ENCODE measurements at regions not wholly inside any gene's neighbourhood (a gene's known extent, or its start where the extent isn't known, plus 50 kb on each side); places are given as distances from the start of the nearest gene placed in this dataset.

DNA sequence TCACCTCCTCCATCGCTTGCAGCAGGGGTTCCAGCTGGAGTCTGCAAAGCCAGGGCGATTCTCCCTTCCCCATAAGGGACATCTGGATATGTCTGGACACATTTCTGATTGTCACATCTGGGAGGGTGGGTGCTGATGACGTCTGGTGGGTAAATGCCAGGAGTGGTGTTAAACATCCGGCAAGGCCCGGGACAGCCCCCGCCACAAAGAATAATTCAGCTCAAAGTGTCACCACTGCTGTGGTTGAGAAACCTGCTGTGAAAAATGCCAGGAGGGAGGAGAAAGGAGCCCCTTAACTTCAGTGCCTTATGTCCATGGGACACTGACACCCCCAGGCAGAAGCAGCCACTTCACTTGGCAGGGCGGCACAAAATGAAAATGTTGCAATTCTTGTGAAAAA, 179.4 kb upstream of the SDK2 start:
- Histone ChIP-seq H3K4me3 (no peak overlapping the region), H3K9me3 (no peaks in the 10 kb centered on the region), H3K36me3 (no peaks in the 10 kb centered on the region), H3K4me1 (peaks cover 0 to 6% (median 0%) of the 10 kb centered on the region in 4 donors), H3K27me3 (no peaks in the 10 kb centered on the region), H3K27ac (no peak overlapping the region)
- ATAC-seq (no peak), DNase-seq (no peak)
- WGBS (ENCODE audit: insufficient coverage, low coverage, low lambda C conversion rate, missing lambda C conversion rate): 80% methylated on average over 3 of the region's 7 CpGs
- intact Hi-C loops (cut with DNase I): no loop called here
- TF ChIP-seq, protein P1, sequence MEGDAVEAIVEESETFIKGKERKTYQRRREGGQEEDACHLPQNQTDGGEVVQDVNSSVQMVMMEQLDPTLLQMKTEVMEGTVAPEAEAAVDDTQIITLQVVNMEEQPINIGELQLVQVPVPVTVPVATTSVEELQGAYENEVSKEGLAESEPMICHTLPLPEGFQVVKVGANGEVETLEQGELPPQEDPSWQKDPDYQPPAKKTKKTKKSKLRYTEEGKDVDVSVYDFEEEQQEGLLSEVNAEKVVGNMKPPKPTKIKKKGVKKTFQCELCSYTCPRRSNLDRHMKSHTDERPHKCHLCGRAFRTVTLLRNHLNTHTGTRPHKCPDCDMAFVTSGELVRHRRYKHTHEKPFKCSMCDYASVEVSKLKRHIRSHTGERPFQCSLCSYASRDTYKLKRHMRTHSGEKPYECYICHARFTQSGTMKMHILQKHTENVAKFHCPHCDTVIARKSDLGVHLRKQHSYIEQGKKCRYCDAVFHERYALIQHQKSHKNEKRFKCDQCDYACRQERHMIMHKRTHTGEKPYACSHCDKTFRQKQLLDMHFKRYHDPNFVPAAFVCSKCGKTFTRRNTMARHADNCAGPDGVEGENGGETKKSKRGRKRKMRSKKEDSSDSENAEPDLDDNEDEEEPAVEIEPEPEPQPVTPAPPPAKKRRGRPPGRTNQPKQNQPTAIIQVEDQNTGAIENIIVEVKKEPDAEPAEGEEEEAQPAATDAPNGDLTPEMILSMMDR (IDR thresholded peaks at IDR 0.05): no peak
- TF ChIP-seq POLR2A (IDR thresholded peaks at IDR 0.05): no peak

DNA sequence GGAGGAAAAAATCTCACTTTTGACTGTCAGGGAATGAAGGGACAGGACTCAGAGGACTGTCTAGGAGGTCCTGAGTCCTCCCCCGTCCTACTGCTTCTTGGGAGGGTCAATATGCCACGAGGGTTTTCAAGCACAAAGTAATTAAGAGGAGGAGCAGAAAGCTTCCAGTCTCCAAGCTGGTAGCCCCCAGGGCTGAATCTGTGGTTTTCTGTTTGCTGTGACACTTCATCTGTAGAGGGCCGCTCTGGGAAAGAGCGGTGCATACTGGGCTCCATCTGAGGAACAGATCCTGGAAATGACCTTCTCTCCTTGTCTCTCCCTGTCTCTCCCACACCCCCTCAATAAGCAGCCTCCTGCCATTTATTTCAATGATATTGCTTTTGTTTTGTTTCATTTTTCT, 180.1 kb upstream of the SDK2 start:
- 89% methylated on average over 2 of the region's 4 CpGs for WGBS (ENCODE audit: insufficient coverage, low coverage, low lambda C conversion rate, missing lambda C conversion rate)
- DNase-seq: no peak
- Histone ChIP-seq H3K36me3 (no peaks in the 10 kb centered on the region), H3K27me3 (no peaks in the 10 kb centered on the region), H3K4me1 (peaks cover 0 to 6% (median 0%) of the 10 kb centered on the region in 4 donors), H3K27ac (no peak overlapping the region), H3K4me3 (no peak overlapping the region), H3K9me3 (no peaks in the 10 kb centered on the region)
- no peak for ATAC-seq
- TF ChIP-seq, protein P1 (IDR thresholded peaks at IDR 0.05): no peak
- no peak for TF ChIP-seq POLR2A (IDR thresholded peaks at IDR 0.05)
- intact Hi-C loops (cut with DNase I): no loop called here

DNA sequence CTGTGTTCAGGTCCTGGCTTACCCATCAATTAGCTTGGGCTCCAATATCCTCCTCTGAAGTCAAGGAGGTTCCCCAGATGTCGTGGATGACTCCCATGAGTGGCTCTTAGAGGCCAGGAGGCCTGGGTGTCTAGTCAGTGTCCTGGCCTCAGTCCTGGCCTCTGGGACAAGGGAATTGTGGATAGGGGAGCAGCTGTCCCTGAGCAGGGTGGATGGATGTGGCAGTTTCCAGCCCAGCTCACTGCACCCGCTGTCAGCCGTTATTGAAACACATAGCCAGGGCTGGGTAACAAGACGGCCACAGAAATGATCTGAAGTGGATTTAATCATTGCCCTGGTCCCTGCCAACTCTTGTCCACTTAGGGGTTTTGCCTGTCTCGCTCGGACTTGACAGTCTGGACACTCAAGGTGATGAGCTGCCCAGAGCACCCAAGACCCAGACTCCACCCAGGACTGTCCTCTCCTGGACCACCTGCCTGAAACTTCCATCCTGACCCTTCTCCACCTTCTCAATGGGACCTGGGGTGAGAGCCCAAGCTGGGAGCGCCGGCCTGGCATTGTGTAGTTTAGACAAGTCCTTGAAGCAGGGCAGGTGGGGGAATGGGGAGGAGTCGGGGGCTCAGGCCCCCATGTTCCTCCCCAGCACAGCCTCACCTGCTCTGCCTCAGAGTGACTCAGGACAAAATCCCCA, 182.1 kb upstream of the SDK2 start:
- Histone ChIP-seq H3K4me3 (no peak overlapping the region), H3K36me3 (no peaks in the 10 kb centered on the region), H3K27me3 (no peaks in the 10 kb centered on the region), H3K9me3 (no peaks in the 10 kb centered on the region), H3K4me1 (peaks cover 0 to 6% (median 0%) of the 10 kb centered on the region in 4 donors), H3K27ac (no peak overlapping the region)
- TF ChIP-seq POLR2A (IDR thresholded peaks at IDR 0.05): no peak
- TF ChIP-seq, protein P1 (IDR thresholded peaks at IDR 0.05): no peak
- 87% methylated on average over 6 of the region's 9 CpGs for WGBS (ENCODE audit: insufficient coverage, low coverage, low lambda C conversion rate, missing lambda C conversion rate)
- DNase-seq (no peak), ATAC-seq (no peak)
- intact Hi-C loops (cut with DNase I): no loop called here

DNA sequence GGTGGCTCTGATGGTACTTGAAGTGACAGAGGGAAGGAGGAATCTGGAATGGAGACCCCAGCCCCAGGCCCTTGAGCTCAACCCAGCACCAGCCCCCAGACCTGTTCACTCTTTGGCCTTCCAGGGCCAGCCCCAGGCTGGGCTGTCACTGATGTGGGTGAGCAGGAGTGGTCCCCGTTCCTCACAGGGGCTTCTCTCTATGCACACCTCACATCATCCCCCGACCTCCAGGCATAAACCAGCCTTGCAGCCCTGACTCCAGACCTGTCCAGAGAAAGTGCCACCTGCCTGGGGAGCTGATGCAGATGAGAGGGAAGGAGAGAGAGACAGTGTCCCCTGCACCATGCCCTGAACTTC, 182.6 kb upstream of the SDK2 start:
- DNase-seq (no peak), ATAC-seq (no peak)
- Histone ChIP-seq H3K27me3 (no peaks in the 10 kb centered on the region), H3K36me3 (no peaks in the 10 kb centered on the region), H3K27ac (no peak overlapping the region), H3K9me3 (no peaks in the 10 kb centered on the region), H3K4me1 (peaks cover 0 to 6% (median 0%) of the 10 kb centered on the region in 4 donors), H3K4me3 (no peak overlapping the region)
- intact Hi-C loops (cut with DNase I): no loop called here
- TF ChIP-seq POLR2A (IDR thresholded peaks at IDR 0.05): no peak
- TF ChIP-seq, protein P1 (IDR thresholded peaks at IDR 0.05): no peak
- no CpG with 5 or more reads among the region's 2 CpGs for WGBS (ENCODE audit: insufficient coverage, low coverage, low lambda C conversion rate, missing lambda C conversion rate)

All from right lobe of liver (tissue), 6 donors.